LHCN-M2 (cell line): ENCODE measurements at regions not wholly inside any gene's neighbourhood (a gene's known extent, or its start where the extent isn't known, plus 50 kb on each side); places are given as distances from the start of the nearest gene placed in this dataset.
A peak's percentile ranks its signal among the peaks of the same experiment; 100 is the strongest.

Experiments used
- DNase-seq: peaks from one replicate; pipeline ENCODE4 v3.0.0-alpha.2; 2012; ENCODE audit warnings: low read depth

DNA sequence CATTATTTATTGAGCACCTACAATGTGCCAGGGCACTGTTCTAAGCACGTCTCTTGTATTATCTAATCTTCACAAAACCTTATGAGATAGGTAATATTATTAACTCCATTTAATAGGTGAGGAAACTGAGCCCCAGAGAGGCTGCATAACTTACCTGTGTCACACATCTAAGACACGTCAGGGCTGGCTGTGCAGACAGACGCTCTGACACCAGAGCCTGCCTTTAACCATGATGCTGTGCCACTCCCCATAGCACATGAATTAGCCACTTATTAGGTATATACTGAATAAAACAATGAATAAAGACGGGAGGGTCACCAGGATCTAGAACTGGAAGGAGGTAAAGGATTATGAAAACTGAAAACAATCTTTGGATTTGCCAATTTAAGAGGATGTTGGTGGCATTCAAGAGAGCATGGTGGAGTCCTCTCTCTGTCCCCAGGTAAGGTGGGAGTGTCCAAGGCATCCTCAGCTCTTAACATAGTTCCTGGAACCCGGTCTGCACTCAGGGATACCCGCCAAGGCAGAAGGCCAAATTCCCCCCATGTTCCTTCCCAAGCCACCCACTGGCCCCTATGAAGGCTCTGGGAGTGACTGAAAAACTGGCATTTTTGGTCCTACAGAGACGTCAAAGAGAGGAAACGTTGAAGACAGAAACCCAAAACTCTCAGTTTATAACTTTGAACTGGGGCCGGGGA lies 479.7 kb downstream of the FOXO1 start:
- DNase-seq: no peak

DNA sequence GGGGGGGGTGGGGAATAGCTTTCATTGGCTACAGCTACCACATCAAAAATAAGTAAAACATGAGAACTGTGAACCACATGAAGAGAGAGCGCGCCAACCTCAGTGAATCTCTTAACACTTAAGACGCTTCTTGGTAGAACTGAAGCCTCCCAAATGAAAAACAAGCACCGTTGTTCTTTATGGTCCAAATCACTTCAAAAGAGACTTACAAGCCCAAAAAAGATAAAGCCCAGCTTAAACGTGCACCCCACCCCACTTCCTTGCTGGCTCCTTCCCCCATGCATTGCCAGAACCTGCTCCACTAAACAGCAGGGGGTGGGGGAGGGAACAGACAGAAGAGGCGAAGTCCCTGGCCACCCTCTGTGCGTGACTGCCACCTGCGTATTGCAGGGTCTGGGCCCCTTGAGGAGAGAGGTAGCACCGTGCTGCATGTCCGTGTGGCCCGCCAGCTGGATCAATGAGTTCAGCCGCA lies 479.1 kb downstream of the FOXO1 start:
- no peak for DNase-seq

DNA sequence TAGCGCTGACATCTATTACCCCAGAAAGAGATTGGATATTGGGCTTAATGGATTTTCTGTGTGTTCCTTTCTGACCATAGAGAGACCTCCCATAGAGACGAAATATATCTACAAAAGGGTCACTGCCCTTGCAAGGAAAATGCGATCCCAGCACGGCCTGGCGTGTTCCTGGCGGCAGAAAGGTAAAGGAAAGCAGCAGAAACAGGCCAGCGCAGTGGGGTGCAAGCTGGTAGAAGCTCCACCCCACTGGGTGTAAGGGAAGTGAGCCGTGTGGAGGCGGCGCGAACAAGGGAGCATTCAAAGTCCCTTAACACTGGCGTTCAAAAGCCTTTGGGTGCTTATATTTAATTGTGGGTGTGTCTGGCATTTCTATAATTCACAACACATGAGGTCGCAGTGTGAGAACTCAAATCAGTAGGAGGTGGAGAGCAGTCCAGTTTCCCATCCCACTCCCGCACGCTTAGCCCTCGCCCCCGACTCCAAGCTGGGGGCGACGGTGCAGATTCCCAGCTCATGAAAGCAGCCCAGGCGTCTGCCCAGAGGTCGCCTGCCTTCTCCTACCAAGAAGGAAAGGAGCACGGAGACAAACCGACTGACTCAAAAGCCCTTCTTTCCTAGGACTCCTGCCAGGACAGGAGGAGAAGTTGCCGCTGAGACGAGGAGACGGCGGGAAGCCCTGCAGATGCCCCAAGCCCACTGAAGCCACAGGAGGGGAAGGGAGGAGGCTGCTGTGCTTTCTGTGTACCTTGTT lies 478.4 kb downstream of the FOXO1 start:
- DNase-seq: no peak

DNA sequence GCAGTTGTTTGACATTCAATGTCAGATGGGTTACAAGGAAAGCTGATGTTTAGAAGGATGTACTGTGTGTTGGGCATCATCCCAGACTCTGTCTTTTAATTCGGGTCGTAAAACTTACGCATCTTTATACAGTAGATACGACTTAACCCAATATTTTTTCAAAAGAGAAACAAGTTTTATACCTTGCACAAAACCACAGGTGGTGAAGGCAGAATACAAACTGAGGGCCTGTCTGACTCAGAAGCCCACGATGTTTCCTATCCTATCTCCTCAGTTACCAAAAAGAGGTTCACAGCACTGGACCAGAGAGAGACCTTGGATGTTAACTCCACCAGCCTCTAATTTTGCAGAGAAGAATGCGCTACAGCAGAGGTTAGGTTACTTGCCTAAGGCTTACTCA lies 477.0 kb downstream of the FOXO1 start:
- DNase-seq: no peak

DNA sequence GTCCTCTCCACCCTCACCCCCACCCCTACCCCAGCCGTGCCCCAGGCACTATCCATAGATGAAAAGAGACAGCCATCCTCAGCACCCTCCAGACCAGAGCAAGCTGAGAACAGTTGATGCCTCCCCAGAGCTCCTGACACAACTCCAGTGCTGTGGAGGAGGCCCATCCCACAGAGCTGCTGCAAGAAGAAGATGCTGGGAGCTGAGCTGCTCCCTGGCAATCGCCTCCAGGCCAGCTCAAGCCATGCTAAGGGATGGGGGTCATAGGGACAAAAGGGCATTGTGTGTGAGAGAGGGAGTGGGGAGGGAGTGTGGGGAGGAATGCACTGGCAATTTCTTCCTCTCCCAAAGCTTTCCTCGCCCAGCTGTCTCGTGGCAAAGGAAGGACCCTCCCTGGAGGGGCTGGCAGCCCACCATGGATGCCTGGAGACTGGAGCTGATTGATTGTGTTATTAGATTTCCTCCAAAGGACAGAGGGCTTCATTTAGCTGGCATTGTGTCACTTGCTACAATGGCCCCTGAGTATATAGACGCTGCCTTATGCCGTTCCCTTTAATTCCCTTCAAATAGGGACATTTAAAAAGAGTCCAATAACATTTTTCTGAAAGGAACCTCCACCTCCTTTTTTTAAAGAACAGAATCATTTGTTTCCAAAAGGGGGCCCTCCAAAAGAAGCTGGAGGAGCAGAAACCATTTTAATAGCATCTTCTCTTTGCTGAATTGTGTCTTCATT lies 476.4 kb downstream of the FOXO1 start:
- peak; percentile 12 for DNase-seq

DNA sequence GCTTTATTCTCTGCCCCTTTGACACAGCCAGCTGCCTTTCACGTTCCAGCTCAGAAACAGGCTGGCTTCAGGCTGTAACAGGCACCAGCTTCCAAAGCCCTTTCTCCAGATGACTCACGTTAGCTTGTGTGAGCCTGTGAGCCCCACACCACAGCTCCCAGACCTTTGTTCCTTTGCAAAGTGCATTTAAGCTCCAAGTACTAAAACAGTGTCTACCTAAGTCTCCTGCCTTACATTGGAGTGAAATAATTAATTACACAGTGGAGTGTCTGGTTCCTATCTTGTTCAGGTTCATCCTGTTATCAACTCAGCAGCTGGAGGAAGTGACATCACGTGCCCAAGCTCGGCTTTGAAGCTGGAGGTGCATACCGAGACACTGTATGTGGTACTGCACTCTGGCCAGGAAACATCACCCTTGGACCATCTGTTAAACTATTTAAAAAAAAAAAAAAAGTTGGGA lies 475.8 kb downstream of the FOXO1 start:
- DNase-seq: peak; percentile 92

DNA sequence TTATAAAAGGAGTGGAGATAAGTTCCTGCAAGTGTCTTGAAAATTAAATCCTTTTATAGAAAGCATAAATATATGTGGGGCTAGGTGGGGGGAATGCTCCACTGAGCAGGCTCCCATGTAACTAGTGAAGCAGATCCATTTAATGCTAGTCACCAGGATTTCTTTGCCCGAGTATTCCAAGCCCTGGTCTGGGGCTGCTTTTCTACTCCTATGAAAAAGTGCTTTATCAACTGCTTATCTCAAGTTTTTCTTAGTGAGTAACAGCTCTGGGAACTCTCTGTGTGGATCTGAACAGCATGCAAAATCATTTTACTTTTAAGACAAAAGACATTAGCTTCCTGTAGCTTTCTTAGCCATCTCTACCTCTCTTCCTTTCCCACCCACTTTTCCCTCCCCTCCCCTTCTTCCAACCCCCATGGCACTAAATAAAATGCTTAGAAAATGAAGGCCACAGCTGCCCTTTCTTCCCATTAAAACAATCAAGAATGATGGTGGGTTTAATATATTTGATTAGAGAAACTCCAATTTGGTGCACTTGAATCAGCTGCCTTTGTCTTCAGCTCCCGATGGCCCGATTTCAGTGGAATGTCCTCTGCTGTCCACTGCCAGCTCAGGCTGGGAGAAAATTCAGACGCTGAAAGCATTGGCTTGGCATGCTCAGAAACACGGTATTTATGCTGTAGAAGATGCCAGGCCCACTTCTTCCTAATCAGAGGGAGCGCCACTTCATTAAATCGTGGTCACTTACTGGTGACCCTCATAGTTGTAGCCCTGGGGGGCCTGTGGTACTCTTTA lies 475.1 kb downstream of the FOXO1 start:
- peak; percentile 6 for DNase-seq

DNA sequence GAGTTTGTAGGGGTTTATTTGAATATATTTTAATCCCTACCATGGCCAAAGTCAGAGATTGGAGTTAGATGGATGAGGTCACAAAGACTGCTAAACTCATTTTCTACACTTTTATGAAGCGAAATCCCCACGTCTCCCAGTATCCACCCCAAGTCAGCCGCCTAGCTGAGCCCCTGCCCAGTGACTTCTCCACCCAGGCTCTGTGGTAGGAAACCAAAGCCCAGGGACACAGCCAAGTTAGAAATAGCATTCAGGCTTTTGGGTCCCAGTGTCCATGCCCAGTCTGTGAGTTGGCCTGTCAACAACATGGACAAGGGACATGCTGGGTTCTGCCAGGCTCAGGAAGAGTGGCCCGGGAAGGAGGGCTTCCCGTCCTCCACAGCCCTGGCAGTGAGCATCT lies 474.0 kb downstream of the FOXO1 start:
- no peak for DNase-seq

DNA sequence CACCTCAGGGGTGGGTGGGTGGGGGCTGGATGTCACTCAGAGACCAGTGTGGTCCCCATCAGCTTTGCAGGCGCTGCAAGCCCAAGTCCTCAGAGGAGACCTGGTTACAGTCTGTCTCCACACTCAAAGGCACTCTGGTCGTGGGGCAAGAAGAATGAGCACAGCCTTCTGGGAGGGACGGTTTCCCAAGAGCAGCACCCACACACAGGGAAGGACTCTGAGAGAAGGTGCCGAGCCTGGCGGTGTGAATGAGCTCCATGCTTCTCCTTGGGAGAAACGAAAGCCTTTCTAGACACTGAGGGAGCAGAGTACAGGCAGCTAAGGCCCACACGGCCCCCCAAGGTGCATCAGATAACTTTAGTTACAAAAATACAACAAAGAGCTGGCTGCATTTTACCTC lies 473.6 kb downstream of the FOXO1 start:
- no peak for DNase-seq

DNA sequence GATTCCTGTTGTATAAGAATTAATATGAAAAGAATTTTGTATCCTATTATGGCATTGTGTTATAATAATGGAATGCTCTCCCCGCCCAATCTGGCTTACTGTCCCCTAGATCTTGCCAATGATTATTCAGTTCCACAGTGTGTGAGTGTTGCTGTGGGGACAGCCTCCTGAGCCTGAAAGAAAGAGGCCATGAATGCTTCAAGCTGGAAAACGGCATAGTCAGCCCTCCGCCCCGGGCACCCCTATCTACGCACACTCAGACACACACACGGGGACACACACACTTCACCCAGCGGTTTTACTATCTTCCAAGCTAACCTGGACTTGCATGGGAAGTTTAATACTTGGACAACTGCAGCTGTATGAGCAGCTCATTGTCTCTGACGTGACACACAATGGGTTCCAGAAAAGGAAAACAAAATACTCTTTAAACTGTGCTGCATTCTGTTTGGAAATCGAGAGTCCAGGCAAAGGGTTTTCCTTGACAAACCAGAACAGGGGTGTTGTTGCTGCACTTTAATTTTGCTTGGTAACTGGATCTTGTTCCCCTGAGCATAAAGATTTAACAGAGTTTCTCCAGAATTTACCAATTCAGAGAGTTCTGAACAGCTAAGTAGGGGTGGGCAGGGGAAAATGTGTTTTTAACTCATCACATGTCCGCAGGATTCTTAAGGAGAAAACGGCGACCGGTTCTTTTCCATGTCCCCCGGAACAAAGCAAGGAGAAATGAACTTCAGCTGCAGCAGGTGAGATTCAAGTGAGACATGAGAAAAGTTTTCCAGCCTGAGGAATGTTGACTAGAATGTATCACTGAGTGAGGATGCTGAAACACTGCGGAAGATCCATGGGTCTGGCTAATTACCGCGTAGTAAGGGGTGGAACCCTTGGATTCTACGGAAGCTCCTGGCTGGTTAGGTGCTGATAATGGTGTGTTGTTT lies 472.9 kb downstream of the FOXO1 start:
- DNase-seq: peak; percentile 28

DNA sequence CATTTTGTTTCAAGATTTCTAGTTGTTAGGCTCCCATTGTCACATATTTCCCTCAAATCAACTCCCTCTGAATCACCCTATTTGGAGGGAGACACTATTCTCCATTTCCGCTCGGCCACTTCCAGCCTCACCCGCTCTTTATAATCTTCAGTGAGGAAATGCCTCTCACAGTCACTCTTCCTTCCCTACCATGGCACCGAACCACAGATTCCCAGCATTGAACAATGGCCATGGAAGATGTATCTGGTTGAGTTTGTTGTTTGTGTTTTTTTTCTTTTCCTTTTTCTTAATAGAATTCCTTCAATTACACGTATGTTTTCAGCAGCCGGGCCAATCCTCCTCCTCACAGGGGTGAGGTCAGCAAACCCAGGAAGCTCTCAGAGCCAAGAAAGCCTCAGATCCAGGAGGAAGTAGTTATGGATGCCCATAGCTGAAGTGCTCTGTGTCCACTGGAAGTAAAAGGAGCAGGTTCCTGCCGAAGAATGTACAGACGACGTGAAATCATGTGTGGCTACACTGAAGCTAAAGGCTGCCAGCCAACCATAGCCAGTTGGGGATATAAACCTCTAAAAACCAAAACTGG lies 472.1 kb downstream of the FOXO1 start:
- DNase-seq: no peak

DNA sequence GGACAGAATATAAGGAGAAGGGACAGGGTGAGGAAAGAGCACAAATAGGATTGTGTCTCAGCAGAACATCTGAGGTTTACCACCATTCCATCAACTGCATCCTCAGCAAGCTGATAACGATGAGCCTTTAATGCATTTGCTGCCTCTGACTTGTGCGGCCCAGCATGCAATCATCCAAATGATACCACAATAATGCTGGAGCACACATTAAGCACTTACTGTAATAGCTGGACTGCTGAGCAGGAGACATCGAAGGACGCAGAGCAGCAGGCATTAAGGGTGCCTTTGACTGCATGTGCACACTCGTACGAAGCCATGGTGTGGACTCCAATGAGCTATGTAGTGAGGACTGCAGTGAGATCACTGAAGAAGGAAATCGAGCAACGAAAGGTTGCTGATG lies 469.4 kb downstream of the FOXO1 start:
- no peak for DNase-seq

DNA sequence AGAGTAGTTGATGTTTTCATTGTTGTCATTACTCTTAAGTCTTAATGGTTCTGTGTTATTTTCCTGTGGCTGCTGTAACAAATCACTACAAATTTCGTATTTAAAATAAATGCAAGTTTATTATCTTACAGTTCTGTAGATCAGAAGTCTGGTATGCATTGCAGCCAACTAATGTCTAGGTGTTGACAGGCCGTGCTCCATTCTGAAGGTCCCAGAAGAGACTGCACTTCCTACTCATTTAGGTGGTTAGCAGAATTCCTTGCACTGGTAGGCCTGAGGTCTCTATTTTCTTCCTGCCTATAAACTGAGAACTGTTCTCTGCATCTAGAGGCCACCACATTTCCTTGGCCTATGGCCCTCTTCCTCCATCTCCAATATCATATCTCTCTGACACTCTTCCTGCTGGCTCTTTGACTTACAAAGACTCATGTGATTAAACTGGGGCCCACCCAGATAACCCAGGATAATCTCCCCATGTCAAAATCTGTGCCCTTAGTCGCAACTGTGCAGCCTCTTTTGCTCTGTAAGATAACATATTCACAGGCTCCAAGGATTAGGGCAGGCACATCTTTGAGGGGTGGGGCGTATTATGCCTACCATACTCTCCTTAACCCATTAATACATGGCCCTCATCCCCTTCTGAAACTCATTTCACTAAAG lies 468.4 kb downstream of the FOXO1 start:
- no peak for DNase-seq

DNA sequence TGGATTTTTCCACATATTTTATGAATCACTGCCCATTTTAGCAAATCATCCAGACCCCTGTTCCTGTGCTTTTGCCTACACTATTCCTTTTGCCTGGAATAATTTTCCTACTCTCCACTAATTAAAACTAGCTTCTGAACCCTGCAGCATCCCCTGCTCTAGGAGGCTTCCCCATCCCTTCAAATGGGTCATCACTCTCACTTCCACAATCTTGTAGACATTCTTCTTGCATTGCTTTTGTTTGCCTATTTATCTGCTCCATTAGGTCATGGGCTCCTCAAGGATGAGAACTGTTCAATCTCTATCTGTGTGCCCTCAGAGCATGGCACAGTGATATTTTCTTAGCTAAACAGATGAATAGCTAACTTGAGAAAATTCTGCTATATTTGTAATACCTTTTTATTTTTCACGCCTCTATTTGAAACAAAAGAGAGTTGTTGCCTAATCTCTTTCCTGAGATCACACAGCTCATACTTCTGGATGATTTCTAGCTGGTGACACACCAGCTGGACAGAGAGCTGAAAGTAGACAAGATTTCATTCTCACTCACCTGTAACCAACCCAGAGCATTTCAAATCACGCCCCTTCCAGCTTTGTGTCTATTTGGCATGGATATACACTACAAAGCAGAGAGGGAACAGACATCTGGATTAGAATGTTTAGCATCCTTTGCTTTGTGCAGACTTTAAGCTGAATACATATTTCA lies 466.0 kb downstream of the FOXO1 start:
- DNase-seq: no peak

DNA sequence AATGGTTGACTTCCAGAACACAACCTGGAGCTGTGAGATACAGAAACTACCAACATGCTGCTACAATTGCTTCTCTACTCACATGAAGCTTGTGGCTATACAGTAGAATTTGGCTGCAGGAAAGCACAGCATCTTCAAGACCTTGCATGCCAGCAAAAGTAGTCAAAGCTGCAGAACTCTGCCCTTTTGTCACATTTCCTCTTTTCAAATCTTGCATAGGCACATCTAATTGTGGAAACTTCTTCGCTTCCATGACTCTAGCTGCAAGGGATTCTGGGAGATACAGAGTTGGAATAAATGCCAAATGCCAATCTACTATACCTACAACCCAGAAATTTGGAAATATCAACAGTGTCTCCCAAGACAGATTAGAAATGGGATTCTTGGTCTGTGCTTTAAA lies 462.2 kb downstream of the FOXO1 start:
- DNase-seq: no peak

DNA sequence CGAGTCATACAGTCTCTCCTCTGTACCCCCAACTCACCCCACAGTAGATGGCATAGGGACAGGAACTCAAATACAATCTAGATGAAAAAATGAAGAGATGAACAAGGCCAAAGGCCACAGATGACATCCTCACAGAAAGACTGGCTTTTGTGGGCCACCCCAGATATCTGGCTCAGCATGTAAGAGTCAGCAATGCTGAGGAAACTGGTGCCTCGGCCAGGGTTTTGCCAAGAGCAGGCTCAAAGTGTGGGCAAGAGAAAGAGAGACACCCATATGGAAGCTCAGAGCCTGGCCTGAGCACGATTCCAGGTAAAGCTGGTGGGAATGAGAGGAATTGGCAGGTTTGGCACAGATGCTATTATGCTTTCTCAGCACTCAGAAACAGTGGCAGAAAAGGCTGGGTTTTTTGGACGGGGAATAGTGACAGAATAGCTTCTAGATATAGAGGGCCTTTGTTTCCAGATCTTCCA lies 460.6 kb downstream of the FOXO1 start:
- DNase-seq: no peak

DNA sequence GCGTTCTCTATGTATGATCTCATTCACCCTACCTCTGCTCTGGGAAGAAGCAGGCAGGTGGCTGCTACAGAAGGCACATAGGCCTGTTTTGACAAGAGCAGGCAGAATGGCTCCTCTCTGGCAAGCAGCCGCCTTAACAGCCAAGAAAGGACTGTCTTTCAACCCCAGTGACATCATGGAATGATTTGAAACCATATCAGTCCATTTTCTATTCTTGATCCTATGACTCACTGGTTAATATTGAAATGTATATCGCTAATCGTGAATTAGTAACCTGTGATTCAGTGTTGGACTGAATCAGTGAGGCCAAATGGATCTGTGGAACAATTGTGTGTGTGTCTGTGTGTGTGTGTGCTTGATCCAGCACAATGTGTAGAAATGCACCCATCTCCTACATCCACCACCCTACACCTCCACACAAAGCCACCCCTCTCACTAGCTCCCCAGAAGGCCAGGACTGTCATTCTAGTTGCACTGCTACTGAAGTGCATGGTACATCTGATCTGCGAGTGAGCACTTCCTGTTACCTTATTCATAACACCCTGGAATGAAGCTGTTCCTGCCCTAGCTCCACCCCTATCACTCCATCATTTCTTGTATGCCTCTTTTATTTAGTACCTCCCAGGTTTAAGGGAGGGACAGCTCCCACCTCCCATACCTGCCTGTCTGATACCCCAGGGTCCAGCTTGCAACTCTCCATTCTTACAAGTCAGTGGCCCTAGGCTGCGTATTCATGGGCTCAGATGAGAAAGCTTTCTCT lies 460.0 kb downstream of the FOXO1 start:
- DNase-seq: peak; percentile 26

DNA sequence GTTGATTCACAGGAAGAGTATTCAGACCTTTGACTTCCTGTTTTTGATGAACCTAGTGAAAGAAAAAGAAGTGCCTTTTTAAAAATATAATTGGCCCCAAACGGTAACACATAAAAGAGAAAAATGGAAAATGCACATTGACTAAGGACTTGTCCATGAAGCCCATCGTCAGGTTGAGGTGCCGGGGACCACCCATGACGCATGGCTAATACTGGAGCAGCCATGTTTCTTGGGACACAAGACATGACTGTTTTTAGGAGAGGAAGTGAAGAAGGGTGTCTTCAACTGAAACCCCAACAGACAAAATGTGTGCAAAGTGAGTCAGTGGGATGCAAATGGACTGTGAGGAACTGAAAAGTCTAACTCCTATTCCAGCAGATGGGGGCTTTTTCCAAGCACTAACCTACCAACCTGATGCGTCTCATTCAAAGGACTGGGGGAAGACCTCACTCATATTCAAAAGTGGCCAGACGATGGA lies 459.4 kb downstream of the FOXO1 start:
- no peak for DNase-seq
